SK-N-MC (cell line): ENCODE measurements at regions not wholly inside any gene's neighbourhood (a gene's known extent, or its start where the extent isn't known, plus 50 kb on each side); places are given as distances from the start of the nearest gene placed in this dataset.

Source experiments
- EZH2 ChIP-seq: fragments of 200-600 bp; sonication (generic); IDR thresholded peaks from one replicate; pipeline ENCODE4 v1.6.1; 2017; ENCODE audit warnings: antibody characterized with exemption
- FOXP2 ChIP-seq: optimal IDR thresholded peaks from 2 replicates; pipeline ENCODE3; 2011; ENCODE audit warnings: mild to moderate bottlenecking, moderate library complexity; ENCODE audit not compliant: insufficient read depth; ENCODE audit errors: extremely low read length, control extremely low read depth
- POLR2AphosphoS5 ChIP-seq: IDR thresholded peaks from 2 replicates; pipeline ENCODE4 v1.6.1; 2012; ENCODE audit warnings: mild to moderate bottlenecking, low read depth, low read length, borderline replicate concordance

DNA sequence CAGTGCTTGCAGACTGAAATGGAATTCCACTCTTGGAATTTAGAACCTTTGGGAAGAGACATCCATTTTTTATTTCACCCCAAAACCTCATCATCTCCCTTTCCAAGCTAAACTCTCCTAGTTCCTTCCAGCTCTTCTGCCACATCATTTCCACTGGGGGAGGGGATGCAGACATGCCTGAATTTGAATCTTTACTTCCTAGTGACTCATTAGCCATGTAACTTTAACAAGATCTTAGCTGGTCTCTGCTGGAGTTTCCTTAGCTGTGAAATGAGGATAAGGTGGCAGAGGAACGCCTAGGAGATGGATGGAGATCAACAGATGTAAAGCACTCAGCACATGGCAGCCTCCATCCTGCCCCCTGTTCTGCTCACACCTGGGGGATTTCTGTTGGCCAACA, 266.8 kb downstream of the EN1 start:
- TF ChIP-seq POLR2AphosphoS5: no peak
- TF ChIP-seq EZH2: no peak
- no peak for TF ChIP-seq FOXP2
